PFSK-1 (cell line): ENCODE measurements at regions not wholly inside any gene's neighbourhood (a gene's known extent, or its start where the extent isn't known, plus 50 kb on each side); places are given as distances from the start of the nearest gene placed in this dataset.

Source experiments
- FOXP2 ChIP-seq: optimal IDR thresholded peaks from 2 replicates; pipeline ENCODE3; 2011; ENCODE audit warnings: borderline replicate concordance, control low read depth, inconsistent platforms; ENCODE audit not compliant: insufficient read depth; ENCODE audit errors: extremely low read length, extremely low read depth
- POLR2AphosphoS5 ChIP-seq: IDR thresholded peaks from 2 replicates; pipeline ENCODE4 v1.6.1; 2012; ENCODE audit warnings: low read depth, mild to moderate bottlenecking, control low read depth, low read length, moderate library complexity
- SIN3A ChIP-seq: IDR thresholded peaks from 2 replicates; pipeline ENCODE4 v1.6.1; 2012; ENCODE audit warnings: mild to moderate bottlenecking, low read length, moderate library complexity, borderline replicate concordance; ENCODE audit not compliant: insufficient read depth
- TAF1 ChIP-seq: IDR thresholded peaks from 2 replicates; pipeline ENCODE4 v1.6.1; 2012; ENCODE audit warnings: low read length, control low read depth, borderline replicate concordance; ENCODE audit not compliant: insufficient read depth
- TF ChIP-seq, protein P1 (sequence below), 2 experiments: IDR thresholded peaks; 2 replicates each; pipeline versions ENCODE4 v1.6.1 to v1.8.0; 2011 to 2012; ENCODE audit warnings: low read depth in 2 of 2, low read length in 2 of 2, control low read depth in 1 of 2, inconsistent platforms in 1 of 2, mild to moderate bottlenecking in 1 of 2, moderate library complexity in 1 of 2; ENCODE audit not compliant: insufficient read depth in 1 of 2

DNA sequence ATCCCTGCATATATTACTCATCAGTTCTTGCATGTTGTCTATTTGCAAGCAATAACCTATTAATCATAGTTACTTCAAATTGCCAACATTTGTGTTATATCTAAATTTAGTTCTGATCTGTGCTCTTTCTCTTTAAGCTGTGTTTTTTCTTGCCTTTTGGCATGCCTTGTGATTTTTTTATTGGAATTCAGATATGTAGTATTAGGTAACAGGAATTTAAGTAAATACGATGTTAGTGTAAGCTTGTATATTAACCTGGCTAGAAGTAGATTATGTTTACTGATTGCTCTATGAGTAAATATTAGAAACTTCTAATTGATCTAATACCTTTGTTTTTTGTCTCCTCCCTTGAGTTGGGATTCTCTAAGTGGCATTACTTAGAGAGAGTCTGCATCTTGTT is 718.9 kb upstream of the POT1 start:
- TF ChIP-seq TAF1 (no peak), FOXP2 (no peak), POLR2AphosphoS5 (no peak), SIN3A (no peak)
- TF ChIP-seq, protein P1, sequence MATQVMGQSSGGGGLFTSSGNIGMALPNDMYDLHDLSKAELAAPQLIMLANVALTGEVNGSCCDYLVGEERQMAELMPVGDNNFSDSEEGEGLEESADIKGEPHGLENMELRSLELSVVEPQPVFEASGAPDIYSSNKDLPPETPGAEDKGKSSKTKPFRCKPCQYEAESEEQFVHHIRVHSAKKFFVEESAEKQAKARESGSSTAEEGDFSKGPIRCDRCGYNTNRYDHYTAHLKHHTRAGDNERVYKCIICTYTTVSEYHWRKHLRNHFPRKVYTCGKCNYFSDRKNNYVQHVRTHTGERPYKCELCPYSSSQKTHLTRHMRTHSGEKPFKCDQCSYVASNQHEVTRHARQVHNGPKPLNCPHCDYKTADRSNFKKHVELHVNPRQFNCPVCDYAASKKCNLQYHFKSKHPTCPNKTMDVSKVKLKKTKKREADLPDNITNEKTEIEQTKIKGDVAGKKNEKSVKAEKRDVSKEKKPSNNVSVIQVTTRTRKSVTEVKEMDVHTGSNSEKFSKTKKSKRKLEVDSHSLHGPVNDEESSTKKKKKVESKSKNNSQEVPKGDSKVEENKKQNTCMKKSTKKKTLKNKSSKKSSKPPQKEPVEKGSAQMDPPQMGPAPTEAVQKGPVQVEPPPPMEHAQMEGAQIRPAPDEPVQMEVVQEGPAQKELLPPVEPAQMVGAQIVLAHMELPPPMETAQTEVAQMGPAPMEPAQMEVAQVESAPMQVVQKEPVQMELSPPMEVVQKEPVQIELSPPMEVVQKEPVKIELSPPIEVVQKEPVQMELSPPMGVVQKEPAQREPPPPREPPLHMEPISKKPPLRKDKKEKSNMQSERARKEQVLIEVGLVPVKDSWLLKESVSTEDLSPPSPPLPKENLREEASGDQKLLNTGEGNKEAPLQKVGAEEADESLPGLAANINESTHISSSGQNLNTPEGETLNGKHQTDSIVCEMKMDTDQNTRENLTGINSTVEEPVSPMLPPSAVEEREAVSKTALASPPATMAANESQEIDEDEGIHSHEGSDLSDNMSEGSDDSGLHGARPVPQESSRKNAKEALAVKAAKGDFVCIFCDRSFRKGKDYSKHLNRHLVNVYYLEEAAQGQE (IDR thresholded peaks at IDR 0.05; ENCODE audit: insufficient read depth in 1 of 2, low read depth in 2 of 2, low read length in 2 of 2), result no peak

DNA sequence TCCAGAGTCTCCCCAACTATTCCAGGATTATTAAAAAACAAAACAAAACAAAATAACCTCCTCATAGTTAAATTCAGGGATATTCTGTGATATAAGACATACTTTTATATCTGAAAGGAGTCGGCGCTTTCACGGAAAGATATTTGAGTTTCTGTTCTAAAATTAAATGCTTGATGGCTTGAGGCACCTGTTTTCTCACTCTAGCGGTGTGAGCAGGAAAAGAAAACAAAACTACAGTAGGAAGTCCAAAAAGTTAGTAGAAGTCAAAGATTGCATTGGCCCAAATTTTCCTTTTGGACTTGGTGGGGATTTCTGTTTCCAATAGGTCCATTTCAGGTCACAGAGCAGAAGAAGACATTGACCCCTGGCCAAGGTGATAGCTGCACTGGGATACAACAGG is 716.1 kb upstream of the POT1 start:
- TF ChIP-seq POLR2AphosphoS5 (no peak), FOXP2 (no peak), TAF1 (no peak), SIN3A (no peak)
- TF ChIP-seq, protein P1 (IDR thresholded peaks at IDR 0.05; ENCODE audit: insufficient read depth in 1 of 2, low read depth in 2 of 2, low read length in 2 of 2), result no peak

DNA sequence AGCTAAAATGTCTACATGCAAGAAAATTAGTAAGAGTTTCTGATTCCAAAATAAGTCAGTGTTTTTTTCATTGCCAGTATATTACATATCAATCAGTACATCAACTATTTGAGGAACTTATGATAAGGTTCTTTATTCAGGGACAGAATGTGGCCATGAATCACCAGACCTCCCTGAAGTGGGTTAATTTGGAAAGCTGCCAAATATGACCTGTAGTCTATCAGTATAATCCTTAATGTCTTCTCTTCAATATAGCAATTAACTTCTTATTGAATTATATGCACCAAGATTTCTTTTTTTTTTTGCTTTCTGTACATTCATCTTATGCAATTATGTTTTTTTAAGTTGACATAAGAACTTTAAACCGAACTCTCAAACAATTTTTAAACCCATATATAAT is 714.5 kb upstream of the POT1 start:
- no peak for TF ChIP-seq FOXP2
- no peak for TF ChIP-seq POLR2AphosphoS5
- no peak for TF ChIP-seq SIN3A
- TF ChIP-seq TAF1, result no peak
- TF ChIP-seq, protein P1 (IDR thresholded peaks at IDR 0.05; ENCODE audit: insufficient read depth in 1 of 2, low read depth in 2 of 2, low read length in 2 of 2), result no peak

DNA sequence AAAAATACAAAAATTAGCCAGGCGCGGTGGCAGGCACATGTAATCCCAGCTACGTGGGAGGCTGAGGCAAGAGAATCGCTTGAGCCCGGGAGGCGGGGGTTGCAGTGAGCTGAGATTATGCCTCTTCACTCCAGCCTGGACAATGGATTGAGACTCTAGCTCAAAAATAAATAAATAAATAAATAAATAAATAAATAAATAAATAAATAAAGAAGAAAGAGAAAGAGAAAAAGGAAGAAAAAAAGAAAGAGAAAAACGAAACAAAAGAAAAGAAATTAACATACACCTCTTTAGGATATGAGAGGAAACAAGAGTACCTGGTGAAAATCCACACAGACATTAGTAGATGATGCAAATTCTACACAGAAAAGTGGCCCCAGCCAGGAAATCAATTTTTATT is 713.7 kb upstream of the POT1 start:
- TF ChIP-seq, protein P1 (IDR thresholded peaks at IDR 0.05; ENCODE audit: insufficient read depth in 1 of 2, low read depth in 2 of 2, low read length in 2 of 2), result no peak
- TF ChIP-seq TAF1 (no peak), POLR2AphosphoS5 (no peak), FOXP2 (no peak), SIN3A (no peak)

DNA sequence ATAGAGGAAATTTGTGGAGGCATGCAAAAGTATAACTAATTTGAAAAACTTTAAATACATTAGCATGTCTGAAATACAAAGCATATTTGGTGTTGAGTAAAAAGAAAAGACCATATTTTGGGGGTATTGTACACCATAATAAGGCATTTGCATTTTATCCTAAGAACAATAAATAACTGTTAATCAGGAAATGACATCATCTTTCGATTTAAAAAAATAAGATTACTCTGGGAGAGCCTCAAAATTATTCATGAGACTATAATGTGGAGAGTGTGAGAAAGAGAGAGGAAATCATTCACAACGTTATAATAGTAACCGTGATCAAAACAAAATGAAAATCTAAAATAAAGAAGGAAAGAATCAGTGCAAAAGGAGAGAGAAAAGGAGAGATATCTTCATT is 712.3 kb upstream of the POT1 start:
- TF ChIP-seq FOXP2, result no peak
- TF ChIP-seq SIN3A, result no peak
- no peak for TF ChIP-seq TAF1
- no peak for TF ChIP-seq POLR2AphosphoS5
- TF ChIP-seq, protein P1 (IDR thresholded peaks at IDR 0.05; ENCODE audit: insufficient read depth in 1 of 2, low read depth in 2 of 2, low read length in 2 of 2), result no peak
